ENCODE measurements at regions not wholly inside any gene's neighbourhood (a gene's known extent, or its start where the extent isn't known, plus 50 kb on each side); places are given as distances from the start of the nearest gene placed in this dataset. TPM values are rescaled to one million over a fixed set of nuclear protein-coding genes. Genes with fewer than 3 reads are reported as not detected.

Small RNA genes lying in the stretch of these regions (small RNA-seq; reads per million reads assigned to genes)
- gene RF00003 (not detected), gene RNU1-68P (not detected)

All from body of pancreas (tissue), 1 donor.